IPS-20b (cell line): ENCODE measurements at regions not wholly inside any gene's neighbourhood (a gene's known extent, or its start where the extent isn't known, plus 50 kb on each side); places are given as distances from the start of the nearest gene placed in this dataset.
A peak's percentile ranks its signal among the peaks of the same experiment; 100 is the strongest.

Source experiments
- H3K27ac ChIP-seq: one replicate; pipeline ENCODE4 v1.5.1; 2013; ENCODE audit warnings: low read length
- H3K27me3 ChIP-seq: 2 replicates; pipeline ENCODE4 v1.6.1; 2013; ENCODE audit warnings: mild to moderate bottlenecking, low read length, inconsistent platforms; ENCODE audit not compliant: insufficient read depth
- H3K36me3 ChIP-seq: 2 replicates; pipeline ENCODE4 v1.6.1; 2013; ENCODE audit warnings: low read depth, mild to moderate bottlenecking, inconsistent platforms, low read length, moderate library complexity; ENCODE audit not compliant: insufficient read depth
- H3K4me1 ChIP-seq: 2 replicates; pipeline ENCODE4 v1.6.1; 2013; ENCODE audit warnings: mild to moderate bottlenecking, control low read depth, inconsistent platforms, low read length, moderate library complexity; ENCODE audit not compliant: insufficient read depth
- H3K4me3 ChIP-seq: 2 replicates; pipeline ENCODE4 v1.5.1; 2013; ENCODE audit warnings: mild to moderate bottlenecking, low read length, inconsistent platforms
- H3K9ac ChIP-seq: 2 replicates; pipeline ENCODE4 v1.6.1; 2013; ENCODE audit warnings: low read depth, mild to moderate bottlenecking, inconsistent platforms, low read length, moderate library complexity
- H3K9me3 ChIP-seq: 2 replicates; pipeline ENCODE4 v1.6.1; 2013; ENCODE audit warnings: mild to moderate bottlenecking, low read depth, low read length, inconsistent platforms; ENCODE audit not compliant: insufficient read depth

DNA sequence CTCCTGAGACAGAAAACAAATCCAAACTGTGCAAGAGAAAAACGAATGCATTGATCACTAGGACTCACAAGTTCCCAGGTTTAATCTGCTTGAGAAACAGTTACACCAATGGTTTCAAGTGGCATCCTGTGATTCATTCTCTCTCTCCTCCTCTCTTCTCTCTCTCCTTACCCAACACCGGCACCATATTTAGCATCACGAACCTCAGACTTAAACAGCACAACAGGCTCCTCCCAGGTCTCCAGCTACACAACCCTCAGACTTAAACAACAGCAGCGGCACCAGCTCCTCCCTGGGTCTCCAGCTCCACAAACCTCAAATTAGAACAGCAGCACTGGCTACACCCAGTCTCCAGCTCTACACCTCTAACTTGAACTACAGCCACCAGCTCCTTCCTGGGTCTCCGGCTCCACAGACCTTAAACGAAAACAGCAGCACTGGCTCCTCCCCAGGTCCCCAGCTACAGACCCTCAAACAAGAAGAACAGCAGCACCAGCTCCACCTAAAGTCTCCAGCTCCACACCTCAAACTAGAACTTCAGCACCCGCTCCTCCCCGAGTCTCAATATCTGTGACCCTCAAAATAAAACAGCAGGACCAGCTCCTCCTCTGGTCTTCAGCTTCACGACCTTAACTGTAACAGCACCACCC, 355.9 kb downstream of the PREX1 start:
- Histone ChIP-seq H3K4me1 (no peaks in the 10 kb centered on the region), H3K36me3 (no peaks in the 10 kb centered on the region), H3K4me3 (no peak overlapping the region), H3K9ac (no peak overlapping the region), H3K27me3 (0 out of 2 replicates have a peak, but pooled peaks cover 8% of the 10 kb centered on the region), H3K9me3 (no peaks in the 10 kb centered on the region; the same call in 1 of the 2 replicates), H3K27ac (no peak overlapping the region)

GRCh38 chr20:48471176-48471575, 356.6 kb downstream of the PREX1 start:
- H3K4me1 ChIP-seq = no peaks in the 10 kb centered on the region
- 0 out of 2 replicates have a peak, but pooled peaks cover 8% of the 10 kb centered on the region for H3K27me3 ChIP-seq
- H3K36me3 ChIP-seq = no peaks in the 10 kb centered on the region

GRCh38 chr20:48470141-48470540, 357.7 kb downstream of the PREX1 start:
- Histone ChIP-seq H3K9ac (no peak overlapping the region), H3K36me3 (no peaks in the 10 kb centered on the region), H3K4me3 (no peak overlapping the region), H3K27ac (no peak overlapping the region), H3K9me3 (no peaks in the 10 kb centered on the region; the same call in 1 of the 2 replicates), H3K27me3 (0 out of 2 replicates have a peak, but pooled peaks cover 8% of the 10 kb centered on the region), H3K4me1 (no peaks in the 10 kb centered on the region)

More at GRCh38 chr20:48471176-48471575, 356.6 kb downstream of the PREX1 start:
- no peak overlapping the region for H3K9ac ChIP-seq
- H3K27ac ChIP-seq = no peak overlapping the region
- H3K9me3 ChIP-seq = no peaks in the 10 kb centered on the region; the same call in 1 of the 2 replicates
- no peak overlapping the region for H3K4me3 ChIP-seq

- Histone ChIP-seq H3K27me3 (0 out of 2 replicates have a peak, but pooled peaks cover 5% of the 10 kb centered on the region), H3K4me1 (no peaks in the 10 kb centered on the region), H3K9ac (no peak overlapping the region), H3K27ac (no peak overlapping the region), H3K4me3 (no peak overlapping the region), H3K36me3 (no peaks in the 10 kb centered on the region), H3K9me3 (no peaks in the 10 kb centered on the region; the same call in 1 of the 2 replicates)
These were observed 358.8 kb downstream of the PREX1 start for GRCh38 chr20:48469026-48469425.

DNA sequence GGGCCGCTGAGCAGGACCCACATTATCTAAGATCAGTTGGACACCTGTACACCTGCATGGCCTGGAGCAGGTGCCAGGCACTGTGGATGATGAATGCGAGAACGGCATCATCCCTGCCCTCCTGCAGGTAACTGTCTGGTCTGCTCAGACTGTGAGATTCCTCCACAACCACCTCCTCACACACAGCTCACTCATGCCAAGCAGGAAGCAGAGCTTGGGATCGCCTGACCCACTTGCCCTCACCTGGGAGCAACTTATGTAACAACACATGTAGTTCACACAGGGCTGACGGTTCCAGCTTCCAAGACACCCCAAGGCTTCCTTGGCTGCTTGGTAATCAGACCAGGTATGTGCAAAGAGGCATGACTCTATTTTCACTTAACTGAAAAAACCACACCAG, 359.2 kb downstream of the PREX1 start:
- H3K9me3 ChIP-seq = no peaks in the 10 kb centered on the region; the same call in 1 of the 2 replicates
- H3K27me3 ChIP-seq = peaks cover under 1% of the 10 kb centered on the region; the same call in 1 of the 2 replicates
- H3K4me1 ChIP-seq = no peaks in the 10 kb centered on the region
- no peak overlapping the region for H3K4me3 ChIP-seq
- H3K27ac ChIP-seq = no peak overlapping the region
- no peaks in the 10 kb centered on the region for H3K36me3 ChIP-seq
- H3K9ac ChIP-seq = no peak overlapping the region

DNA sequence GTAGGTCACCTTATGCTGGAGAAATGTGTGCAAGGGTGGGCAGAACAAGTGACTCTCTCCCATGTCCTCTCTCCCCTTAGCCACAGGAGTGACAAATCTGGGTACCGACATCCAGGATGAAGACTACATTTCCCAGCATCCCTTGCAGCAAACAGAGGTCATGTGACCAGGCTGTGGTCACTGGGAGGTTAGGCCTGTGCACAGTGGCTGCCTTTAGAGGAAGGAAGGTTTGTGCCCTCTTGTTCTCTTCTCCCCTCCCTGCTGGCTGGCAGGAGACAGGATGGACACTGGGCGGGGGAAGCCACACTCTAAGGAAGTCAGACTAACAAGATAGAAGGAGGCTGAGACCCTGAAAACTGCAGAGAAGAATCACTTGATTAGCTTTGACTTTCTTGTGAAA, 360.2 kb downstream of the PREX1 start:
- Histone ChIP-seq H3K36me3 (no peaks in the 10 kb centered on the region), H3K4me3 (no peak overlapping the region), H3K27ac (no peak overlapping the region), H3K9me3 (no peaks in the 10 kb centered on the region; the same call in 1 of the 2 replicates), H3K27me3 (peaks cover 6% of the 10 kb centered on the region; the same call in 1 of the 2 replicates), H3K9ac (no peak overlapping the region), H3K4me1 (no peaks in the 10 kb centered on the region)

DNA sequence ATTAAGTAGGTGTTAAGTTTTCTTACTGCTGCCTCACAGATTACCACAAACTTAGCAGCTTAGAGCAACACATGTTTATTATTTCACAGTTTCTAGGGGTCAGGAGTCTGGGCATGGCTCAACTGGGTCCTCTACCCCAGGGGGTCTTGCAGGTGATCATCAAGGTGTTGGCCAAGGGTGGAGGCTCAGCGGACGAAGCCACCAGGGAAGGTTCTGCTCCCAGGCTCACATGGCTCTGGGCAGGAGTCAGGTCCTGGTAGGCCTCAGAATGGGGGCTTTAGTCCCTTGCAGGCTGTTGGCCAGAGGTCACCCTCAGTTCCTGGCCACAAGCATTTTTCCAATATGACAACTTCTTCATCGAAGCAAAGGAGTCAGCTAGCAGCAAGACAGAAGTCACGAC, 362.5 kb downstream of the PREX1 start:
- peaks cover 7% of the 10 kb centered on the region; the same call in 1 of the 2 replicates for H3K27me3 ChIP-seq

GRCh38 chr20:48463916-48464315, 363.9 kb downstream of the PREX1 start:
- Histone ChIP-seq H3K9me3 (no peaks in the 10 kb centered on the region; the same call in 1 of the 2 replicates), H3K4me3 (no peak overlapping the region), H3K36me3 (no peaks in the 10 kb centered on the region), H3K4me1 (peaks cover 9% of the 10 kb centered on the region; the same call in 1 of the 2 replicates), H3K27ac (no peak overlapping the region), H3K9ac (no peak overlapping the region), H3K27me3 (peaks cover 7% of the 10 kb centered on the region; the same call in 1 of the 2 replicates)

More for the DNA sequence above, 362.5 kb downstream of the PREX1 start:
- no peak overlapping the region for H3K4me3 ChIP-seq
- peaks cover 9% of the 10 kb centered on the region; the same call in 1 of the 2 replicates for H3K4me1 ChIP-seq
- no peak overlapping the region for H3K9ac ChIP-seq
- no peaks in the 10 kb centered on the region for H3K36me3 ChIP-seq
- no peaks in the 10 kb centered on the region; the same call in 1 of the 2 replicates for H3K9me3 ChIP-seq
- no peak overlapping the region for H3K27ac ChIP-seq

GRCh38 chr20:48463096-48463720, 364.6 kb downstream of the PREX1 start:
- H3K27ac ChIP-seq = no peak overlapping the region
- H3K4me1 ChIP-seq = peaks cover 9% of the 10 kb centered on the region; the same call in 1 of the 2 replicates
- no peak overlapping the region for H3K4me3 ChIP-seq
- peaks cover 7% of the 10 kb centered on the region; the same call in 1 of the 2 replicates for H3K27me3 ChIP-seq
- H3K9ac ChIP-seq = no peak overlapping the region
- no peaks in the 10 kb centered on the region for H3K36me3 ChIP-seq
- H3K9me3 ChIP-seq = no peaks in the 10 kb centered on the region; the same call in 1 of the 2 replicates

- Histone ChIP-seq H3K27ac (no peak overlapping the region), H3K9me3 (no peaks in the 10 kb centered on the region), H3K9ac (no peak overlapping the region), H3K36me3 (no peaks in the 10 kb centered on the region), H3K4me1 (peaks cover 9% of the 10 kb centered on the region; the same call in 1 of the 2 replicates), H3K27me3 (peaks cover 7% of the 10 kb centered on the region; the same call in 1 of the 2 replicates), H3K4me3 (no peak overlapping the region)
These were observed 366.1 kb downstream of the PREX1 start for GRCh38 chr20:48461735-48462119.

- no peak overlapping the region for H3K9ac ChIP-seq
- H3K4me3 ChIP-seq = 0 out of 2 replicates have a peak overlapping the region, but pooled peaks have one; percentile 13
- H3K27me3 ChIP-seq = peaks cover 7% of the 10 kb centered on the region; the same call in 1 of the 2 replicates
- H3K4me1 ChIP-seq = peaks cover 9% of the 10 kb centered on the region; the same call in 1 of the 2 replicates
- H3K27ac ChIP-seq = no peak overlapping the region
- no peaks in the 10 kb centered on the region for H3K9me3 ChIP-seq
- no peaks in the 10 kb centered on the region for H3K36me3 ChIP-seq
These were observed 366.6 kb downstream of the PREX1 start for GRCh38 chr20:48461091-48461734.
